T-helper 2 cell treated with Interferon-gamma antibody and Interleukin-4, amounts not matched to agents 5 μg/mL and 100 μg/mL, for 36 hours (primary cell): ENCODE measurements at regions not wholly inside any gene's neighbourhood (a gene's known extent, or its start where the extent isn't known, plus 50 kb on each side); places are given as distances from the start of the nearest gene placed in this dataset.
"Not testable (repeated sequence)": the region's sequence is repeated elsewhere in the genome, so short reads cannot be mapped to it uniquely, and the experiment has no call there.

Experiments used
- DNase-seq: peaks from one replicate; pipeline ENCODE4 v3.0.0; 2021; ENCODE audit warnings: low spot score
- H3K27ac Mint-ChIP-seq: one replicate; pipeline ENCODE4 v1.8.0; 2021; ENCODE audit warnings: mild to moderate bottlenecking, mixed read lengths
- H3K27me3 Mint-ChIP-seq: one replicate; pipeline ENCODE4 v1.8.0; 2021; ENCODE audit warnings: low read depth, mixed read lengths
- H3K36me3 Mint-ChIP-seq: one replicate; pipeline ENCODE4 v1.8.0; 2021; ENCODE audit warnings: low read depth, mixed read lengths
- H3K4me1 Mint-ChIP-seq: one replicate; pipeline ENCODE4 v1.8.0; 2021; ENCODE audit warnings: low read depth, mixed read lengths
- H3K4me3 Mint-ChIP-seq: one replicate; pipeline ENCODE4 v1.8.0; 2022; ENCODE audit warnings: mild to moderate bottlenecking, moderate library complexity, mixed read lengths
- H3K9me3 Mint-ChIP-seq: one replicate; pipeline ENCODE4 v1.8.0; 2021; ENCODE audit warnings: mixed read lengths

GRCh38 chr2:54048117-54048785 lies 67.2 kb upstream of the ACYP2 start:
- Mint-ChIP-seq H3K27ac (peak overlapping the region; percentile 68), H3K36me3 (peaks cover 6% of the 10 kb centered on the region), H3K27me3 (no peaks in the 10 kb centered on the region), H3K4me1 (peaks cover 10% of the 10 kb centered on the region), H3K4me3 (no peak overlapping the region), H3K9me3 (peaks cover 8% of the 10 kb centered on the region)
- no peak for DNase-seq

- H3K4me1 Mint-ChIP-seq = peaks cover 8% of the 10 kb centered on the region
- H3K4me3 Mint-ChIP-seq = no peak overlapping the region
- H3K9me3 Mint-ChIP-seq = peaks cover 8% of the 10 kb centered on the region
- no peaks in the 10 kb centered on the region for H3K27me3 Mint-ChIP-seq
- H3K36me3 Mint-ChIP-seq = peaks cover 6% of the 10 kb centered on the region
- DNase-seq = no peak
- no peak overlapping the region for H3K27ac Mint-ChIP-seq
Observed at GRCh38 chr2:54047658-54048057, 67.8 kb upstream of the ACYP2 start.

GRCh38 chr2:54047091-54047490 lies 68.3 kb upstream of the ACYP2 start:
- H3K36me3 Mint-ChIP-seq = peaks cover 9% of the 10 kb centered on the region
- peaks cover 8% of the 10 kb centered on the region for H3K9me3 Mint-ChIP-seq
- no peak overlapping the region for H3K4me3 Mint-ChIP-seq
- no peaks in the 10 kb centered on the region for H3K27me3 Mint-ChIP-seq
- DNase-seq = no peak
- H3K27ac Mint-ChIP-seq = no peak overlapping the region
- peaks cover 7% of the 10 kb centered on the region for H3K4me1 Mint-ChIP-seq

- H3K27me3 Mint-ChIP-seq = no peaks in the 10 kb centered on the region
- H3K9me3 Mint-ChIP-seq = peaks cover 8% of the 10 kb centered on the region
- no peak overlapping the region for H3K27ac Mint-ChIP-seq
- no peak for DNase-seq
- peaks cover 7% of the 10 kb centered on the region for H3K36me3 Mint-ChIP-seq
- H3K4me3 Mint-ChIP-seq = no peak overlapping the region
- peaks cover under 1% of the 10 kb centered on the region for H3K4me1 Mint-ChIP-seq
Observed at GRCh38 chr2:54042897-54043620, 72.3 kb upstream of the PSME4 start.

GRCh38 chr2:54042341-54042740 lies 71.5 kb upstream of the PSME4 start:
- DNase-seq = no peak
- no peaks in the 10 kb centered on the region for H3K4me1 Mint-ChIP-seq
- no peaks in the 10 kb centered on the region for H3K27me3 Mint-ChIP-seq
- peaks cover 7% of the 10 kb centered on the region for H3K36me3 Mint-ChIP-seq
- H3K4me3 Mint-ChIP-seq = no peak overlapping the region
- peaks cover 8% of the 10 kb centered on the region for H3K9me3 Mint-ChIP-seq
- no peak overlapping the region for H3K27ac Mint-ChIP-seq

GRCh38 chr2:54041135-54041534 lies 70.3 kb upstream of the PSME4 start:
- Mint-ChIP-seq H3K4me1 (no peaks in the 10 kb centered on the region), H3K4me3 (no peak overlapping the region), H3K27me3 (no peaks in the 10 kb centered on the region), H3K36me3 (peaks cover 7% of the 10 kb centered on the region), H3K9me3 (peaks cover 8% of the 10 kb centered on the region), H3K27ac (no peak overlapping the region)
- DNase-seq = peak; percentile 65

GRCh38 chr2:54040685-54041084 lies 69.9 kb upstream of the PSME4 start:
- no peaks in the 10 kb centered on the region for H3K27me3 Mint-ChIP-seq
- no peak for DNase-seq
- H3K36me3 Mint-ChIP-seq = peaks cover 7% of the 10 kb centered on the region
- no peak overlapping the region for H3K4me3 Mint-ChIP-seq
- no peaks in the 10 kb centered on the region for H3K4me1 Mint-ChIP-seq
- peaks cover 8% of the 10 kb centered on the region for H3K9me3 Mint-ChIP-seq
- no peak overlapping the region for H3K27ac Mint-ChIP-seq

GRCh38 chr2:54040250-54040649 lies 69.5 kb upstream of the PSME4 start:
- Mint-ChIP-seq H3K27ac (no peak overlapping the region), H3K4me3 (no peak overlapping the region), H3K27me3 (no peaks in the 10 kb centered on the region), H3K36me3 (peaks cover 6% of the 10 kb centered on the region), H3K9me3 (peaks cover 7% of the 10 kb centered on the region), H3K4me1 (no peaks in the 10 kb centered on the region)
- no peak for DNase-seq

- peaks cover 3% of the 10 kb centered on the region for H3K36me3 Mint-ChIP-seq
- no peaks in the 10 kb centered on the region for H3K27me3 Mint-ChIP-seq
- H3K9me3 Mint-ChIP-seq = no peaks in the 10 kb centered on the region
- H3K27ac Mint-ChIP-seq = no peak overlapping the region
- no peak overlapping the region for H3K4me3 Mint-ChIP-seq
- no peaks in the 10 kb centered on the region for H3K4me1 Mint-ChIP-seq
- no peak for DNase-seq
Observed at GRCh38 chr2:54038835-54039234, 68.0 kb upstream of the PSME4 start.

GRCh38 chr2:54031288-54031687 lies 60.5 kb upstream of the PSME4 start:
- DNase-seq, H3K36me3 Mint-ChIP-seq, H3K27me3 Mint-ChIP-seq, H3K4me3 Mint-ChIP-seq, H3K4me1 Mint-ChIP-seq, H3K9me3 Mint-ChIP-seq, H3K27ac Mint-ChIP-seq: not testable (repeated sequence)

GRCh38 chr2:54030806-54031205 lies 60.0 kb upstream of the PSME4 start:
- Mint-ChIP-seq H3K4me1 (peaks cover 2% of the 10 kb centered on the region), H3K9me3 (peaks cover 3% of the 10 kb centered on the region), H3K36me3 (no peaks in the 10 kb centered on the region), H3K27ac (no peak overlapping the region), H3K4me3 (no peak overlapping the region), H3K27me3 (no peaks in the 10 kb centered on the region)
- no peak for DNase-seq

- no peak overlapping the region for H3K4me3 Mint-ChIP-seq
- no peaks in the 10 kb centered on the region for H3K36me3 Mint-ChIP-seq
- no peak overlapping the region for H3K27ac Mint-ChIP-seq
- H3K4me1 Mint-ChIP-seq = peaks cover 2% of the 10 kb centered on the region
- DNase-seq = no peak
- peaks cover 3% of the 10 kb centered on the region for H3K9me3 Mint-ChIP-seq
- H3K27me3 Mint-ChIP-seq = no peaks in the 10 kb centered on the region
Observed at GRCh38 chr2:54030396-54030741, 59.6 kb upstream of the PSME4 start.

- no peak overlapping the region for H3K27ac Mint-ChIP-seq
- no peaks in the 10 kb centered on the region for H3K27me3 Mint-ChIP-seq
- no peak for DNase-seq
- H3K36me3 Mint-ChIP-seq = no peaks in the 10 kb centered on the region
- H3K4me3 Mint-ChIP-seq = no peak overlapping the region
- peaks cover 4% of the 10 kb centered on the region for H3K9me3 Mint-ChIP-seq
- H3K4me1 Mint-ChIP-seq = peaks cover 2% of the 10 kb centered on the region
Observed at GRCh38 chr2:54029721-54030395, 59.1 kb upstream of the PSME4 start.

GRCh38 chr2:54025463-54026075 lies 54.8 kb upstream of the PSME4 start:
- not testable (repeated sequence) for H3K27me3 Mint-ChIP-seq, H3K27ac Mint-ChIP-seq, DNase-seq, H3K4me3 Mint-ChIP-seq, H3K36me3 Mint-ChIP-seq, H3K4me1 Mint-ChIP-seq
- H3K9me3 Mint-ChIP-seq = peaks cover 19% of the 10 kb centered on the region
